HPDE6-E6E7 (cell line): ENCODE measurements at regions not wholly inside any gene's neighbourhood (a gene's known extent, or its start where the extent isn't known, plus 50 kb on each side); places are given as distances from the start of the nearest gene placed in this dataset.
"Not testable (repeated sequence)": the region's sequence is repeated elsewhere in the genome, so short reads cannot be mapped to it uniquely, and the experiment has no call there.

Experiments
- DNase-seq: peaks from one replicate; pipeline ENCODE4 v3.0.0; 2011; ENCODE audit warnings: missing footprints; ENCODE audit errors: extremely low spot score

DNA sequence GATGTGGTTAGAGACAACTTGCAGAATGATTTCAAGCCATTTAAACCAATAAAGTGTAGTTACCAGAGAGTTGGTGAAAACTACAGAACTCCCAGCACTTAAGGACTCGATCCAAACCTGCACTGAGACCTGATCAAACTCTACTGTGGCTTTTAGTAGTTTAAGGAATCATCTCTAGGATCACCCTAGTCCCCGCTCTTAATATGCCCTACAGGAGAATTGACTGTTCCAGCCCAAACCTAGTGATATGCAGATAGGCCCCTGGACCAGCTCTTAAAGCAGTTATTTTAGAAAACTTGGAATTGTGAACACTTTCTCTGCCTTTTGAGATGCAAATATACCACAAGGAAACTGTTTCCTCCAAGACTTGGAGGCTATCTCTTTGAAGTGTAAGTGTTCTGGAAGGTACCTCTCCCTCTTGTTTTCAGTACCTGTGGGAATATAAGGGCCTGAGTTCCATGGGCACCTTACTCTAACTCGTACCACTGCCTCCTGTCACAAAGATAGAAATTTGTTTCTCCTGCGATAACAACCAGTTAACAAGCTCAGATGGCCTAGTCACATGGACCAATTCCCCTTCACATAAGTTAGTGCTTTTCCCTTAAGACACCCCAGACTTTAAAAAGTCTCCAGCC, 1367.2 kb upstream of the SLC39A10 start:
- no peak for DNase-seq

DNA sequence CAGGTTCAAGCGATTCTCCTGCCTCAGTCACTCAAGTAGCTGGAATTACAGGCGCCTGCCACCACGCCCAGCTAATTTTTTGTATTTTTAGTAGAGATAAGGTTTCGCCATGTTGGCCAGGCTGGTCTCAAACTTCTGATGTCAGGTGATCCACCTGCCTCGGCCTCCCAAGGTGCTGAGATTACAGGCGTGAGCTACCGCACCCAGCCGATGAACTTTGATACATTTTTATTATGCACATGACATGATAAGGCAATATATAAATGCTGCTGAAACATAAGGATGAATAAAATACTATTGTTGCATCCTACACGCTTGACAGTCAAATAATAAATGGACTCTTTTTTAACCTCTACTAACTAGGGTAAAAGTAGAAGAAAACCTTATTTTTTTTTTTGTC, 1380.4 kb upstream of the SLC39A10 start:
- not testable (repeated sequence) for DNase-seq

DNA sequence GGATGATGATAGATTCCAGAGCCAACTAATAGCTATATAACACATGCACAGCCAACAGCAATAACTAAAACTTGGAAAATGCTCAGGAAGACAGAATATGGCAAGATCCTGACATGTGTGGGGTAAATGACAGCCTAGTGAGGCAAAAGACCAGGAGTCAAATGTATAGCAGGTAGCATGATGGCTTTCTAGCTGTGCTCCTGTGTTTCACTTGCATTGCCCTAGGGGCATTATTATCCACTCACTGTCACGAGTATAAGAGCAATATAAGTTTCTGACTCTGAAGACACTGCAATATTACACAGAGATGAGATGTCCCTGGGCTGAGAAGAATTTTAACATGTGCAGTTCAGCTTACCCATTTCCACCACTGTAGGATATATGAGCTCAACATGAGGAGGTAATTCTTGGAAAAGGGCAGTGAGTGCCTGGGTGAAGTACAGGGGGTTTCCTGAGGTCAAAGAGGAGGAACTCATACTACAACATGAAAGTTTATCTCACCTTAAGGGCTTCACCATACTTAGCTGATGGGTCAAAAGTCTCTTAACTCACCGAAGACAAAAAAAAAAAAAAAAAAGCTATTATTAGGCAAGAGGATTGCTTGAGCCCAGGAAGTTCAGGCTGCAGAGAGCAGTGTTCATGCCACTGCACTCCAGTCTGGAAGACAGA, 1385.6 kb upstream of the SLC39A10 start:
- no peak for DNase-seq

DNA sequence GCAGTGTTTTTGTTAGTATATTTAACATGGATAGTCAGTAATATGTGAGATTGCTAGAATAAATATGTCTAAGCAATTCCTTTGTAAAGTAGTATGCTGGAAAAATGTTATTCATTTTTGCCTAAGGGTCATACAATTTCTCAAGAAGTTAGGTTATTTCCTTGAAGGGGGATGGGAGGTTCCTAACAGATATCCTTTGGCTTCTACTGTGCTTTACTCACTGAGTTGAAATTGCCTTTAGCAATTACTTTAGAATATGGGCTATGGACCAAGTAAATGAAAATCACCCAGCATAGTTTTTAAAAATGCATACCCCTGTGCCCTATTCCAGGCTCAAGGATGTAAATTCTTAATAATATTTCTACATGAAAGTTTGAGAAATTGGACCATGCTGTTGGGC, 1386.4 kb upstream of the SLC39A10 start:
- DNase-seq = no peak

DNA sequence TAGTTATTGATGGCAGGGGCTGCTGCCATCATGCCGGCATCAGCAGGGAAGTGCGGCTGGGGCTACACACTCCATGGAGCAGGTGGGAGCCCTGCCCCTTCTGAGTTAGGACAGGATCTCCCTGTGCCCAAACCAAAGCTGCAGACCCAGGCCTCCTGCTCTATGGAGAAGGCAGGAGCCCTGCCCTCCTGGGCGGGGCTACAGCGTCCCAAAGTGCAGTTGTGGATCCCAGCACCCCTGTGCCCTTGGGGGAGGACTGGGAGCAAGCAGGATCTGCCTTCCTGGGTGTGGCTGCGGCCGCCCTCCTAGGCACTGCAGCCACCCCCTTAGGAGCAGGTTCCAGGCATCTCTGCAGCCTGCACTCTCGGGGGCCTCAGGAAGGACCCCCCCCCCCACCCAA, 1392.4 kb upstream of the SLC39A10 start:
- no peak for DNase-seq

DNA sequence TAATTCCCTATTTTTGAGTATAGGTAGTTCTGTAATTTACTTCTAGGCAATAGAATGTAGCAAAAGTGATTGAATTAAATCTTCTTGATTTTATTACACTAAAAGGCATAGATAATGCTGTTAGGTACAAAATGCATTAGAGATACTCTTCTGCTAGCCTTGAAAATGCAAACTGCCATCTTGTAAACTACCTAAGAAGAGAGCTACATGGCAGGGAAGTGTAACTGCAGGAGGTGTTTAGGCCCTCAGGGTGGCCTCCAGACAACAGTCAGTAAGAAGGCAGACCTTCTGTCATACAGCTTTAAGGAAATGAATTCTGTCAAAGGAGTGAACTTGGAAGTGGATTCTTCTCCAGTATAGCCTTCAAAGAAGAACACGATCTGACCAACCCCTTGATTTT, 1396.8 kb upstream of the SLC39A10 start:
- no peak for DNase-seq

DNA sequence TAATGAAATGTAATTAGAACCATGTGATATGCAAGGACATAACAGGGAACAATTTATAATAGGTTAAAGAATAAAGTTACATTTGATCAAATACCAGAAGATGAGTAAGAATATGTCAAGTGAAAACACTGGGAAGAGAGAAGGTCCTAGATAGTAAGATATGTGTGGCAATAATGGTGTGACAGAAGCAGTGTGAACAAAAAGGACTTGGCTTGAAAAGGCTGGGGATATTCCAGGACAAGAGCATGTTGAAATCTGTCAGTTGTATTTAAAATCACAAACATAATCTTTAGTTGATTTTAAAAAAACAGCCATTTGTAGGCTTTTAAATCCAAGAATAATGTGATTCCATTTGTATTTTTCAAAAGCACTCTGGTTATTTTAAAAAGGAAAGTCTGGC, 1399.9 kb upstream of the SLC39A10 start:
- DNase-seq = no peak

DNA sequence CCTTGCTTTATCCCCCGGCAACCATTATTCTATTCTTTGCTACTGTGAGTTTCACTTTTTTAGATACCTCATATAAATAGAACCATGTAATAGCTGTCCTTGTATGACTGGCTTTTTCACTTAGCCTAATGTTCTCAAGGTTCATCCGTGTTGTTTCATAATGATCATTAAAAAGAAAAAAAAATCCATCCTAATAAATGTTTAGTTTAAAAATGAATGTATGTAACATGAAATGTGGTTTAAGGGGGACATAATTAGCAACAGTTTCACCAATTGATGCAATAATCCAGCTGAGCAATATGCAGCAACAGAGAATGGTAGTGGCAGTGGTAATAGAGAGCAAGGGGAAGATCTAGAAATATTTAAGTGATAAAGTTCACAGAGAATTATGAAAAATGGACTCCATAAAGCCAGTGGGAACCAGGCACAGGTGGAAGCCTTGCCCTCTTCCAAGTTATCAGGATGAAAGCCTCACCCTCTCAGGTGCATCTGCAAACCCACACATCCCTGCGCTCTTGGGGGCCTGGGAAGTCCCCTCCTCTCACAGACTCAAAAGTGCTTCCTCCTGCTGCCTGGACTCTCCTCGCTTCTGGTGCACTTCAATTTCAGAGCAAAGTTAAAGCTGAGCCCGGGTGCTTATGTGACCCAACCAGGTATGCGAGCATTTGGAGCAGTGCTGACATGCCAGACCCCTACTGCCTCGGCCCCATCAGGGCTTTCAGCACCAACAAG, 1403.3 kb upstream of the SLC39A10 start:
- DNase-seq = no peak

DNA sequence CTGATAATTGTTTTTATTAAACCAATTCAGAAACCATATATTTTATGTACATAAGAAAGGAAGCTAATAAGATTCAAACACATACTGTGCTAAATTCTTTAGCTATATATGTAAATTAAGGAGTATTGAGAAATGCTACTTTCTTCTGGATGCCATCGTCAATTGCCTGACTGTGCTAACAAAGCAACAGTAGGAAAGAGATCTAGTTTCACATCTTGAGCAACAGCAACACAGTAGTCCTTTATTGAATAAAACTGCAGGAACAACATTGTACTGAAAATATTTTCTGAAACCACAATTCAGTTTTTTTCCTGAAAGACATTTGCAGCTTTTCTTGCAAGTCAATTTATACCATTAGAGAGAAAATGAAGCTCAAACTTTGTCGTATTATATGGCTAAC, 1404.9 kb upstream of the SLC39A10 start:
- DNase-seq = no peak

DNA sequence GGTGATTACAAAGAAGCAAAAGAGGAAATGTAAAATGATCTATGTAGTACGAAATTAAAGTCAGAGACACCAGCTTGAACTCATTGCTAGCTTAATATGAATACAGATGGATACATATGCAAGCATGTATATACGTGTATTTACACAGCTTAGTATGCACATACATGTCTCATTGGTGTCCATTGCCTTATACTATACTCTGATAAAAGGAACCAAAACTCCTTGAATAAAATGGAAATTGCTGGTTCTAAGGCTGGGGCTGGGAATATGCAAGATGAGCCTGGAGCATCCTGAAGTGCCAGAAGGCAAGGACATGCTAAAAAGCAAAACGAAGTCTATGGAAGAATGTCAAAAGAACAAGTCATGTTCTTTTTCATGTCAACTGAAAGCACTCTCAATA, 1424.4 kb upstream of the SLC39A10 start:
- no peak for DNase-seq

DNA sequence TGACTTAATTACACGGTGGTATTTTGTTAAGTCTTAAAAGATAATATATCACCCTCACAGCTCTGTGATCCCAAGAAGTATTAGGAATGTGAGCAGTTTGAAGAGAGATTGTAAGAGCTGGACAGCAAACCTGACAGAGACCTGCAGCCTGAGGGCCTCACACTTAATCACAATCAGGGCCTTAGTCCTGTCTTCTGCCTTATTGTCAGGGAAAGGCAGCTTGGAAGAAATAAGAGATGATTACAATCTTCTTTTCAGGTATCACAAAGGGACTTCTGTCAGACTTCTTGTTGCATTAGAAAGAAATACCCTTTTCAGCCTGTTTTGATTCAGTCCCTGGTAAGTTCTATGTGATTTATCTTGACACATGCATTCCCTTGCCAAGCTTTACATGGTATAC, 1433.8 kb upstream of the SLC39A10 start:
- no peak for DNase-seq

DNA sequence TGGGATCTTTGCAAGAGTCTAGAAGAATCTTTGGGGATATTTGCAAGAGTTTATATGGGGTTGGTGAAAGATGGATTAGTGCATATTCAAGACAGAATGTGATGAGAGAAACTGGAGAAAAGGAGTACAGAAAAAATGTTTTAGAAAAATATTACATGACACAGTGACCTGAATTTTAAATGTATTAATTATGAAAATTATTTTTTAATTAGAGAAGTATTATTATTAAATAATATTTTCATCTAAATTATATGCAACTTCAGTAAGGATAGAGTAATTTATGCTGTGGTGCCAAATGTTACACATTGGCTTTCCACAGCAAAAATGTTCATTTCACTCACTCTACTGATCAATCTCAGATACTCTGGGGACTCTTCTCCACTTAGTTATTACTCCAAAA, 1442.8 kb upstream of the SLC39A10 start:
- no peak for DNase-seq

DNA sequence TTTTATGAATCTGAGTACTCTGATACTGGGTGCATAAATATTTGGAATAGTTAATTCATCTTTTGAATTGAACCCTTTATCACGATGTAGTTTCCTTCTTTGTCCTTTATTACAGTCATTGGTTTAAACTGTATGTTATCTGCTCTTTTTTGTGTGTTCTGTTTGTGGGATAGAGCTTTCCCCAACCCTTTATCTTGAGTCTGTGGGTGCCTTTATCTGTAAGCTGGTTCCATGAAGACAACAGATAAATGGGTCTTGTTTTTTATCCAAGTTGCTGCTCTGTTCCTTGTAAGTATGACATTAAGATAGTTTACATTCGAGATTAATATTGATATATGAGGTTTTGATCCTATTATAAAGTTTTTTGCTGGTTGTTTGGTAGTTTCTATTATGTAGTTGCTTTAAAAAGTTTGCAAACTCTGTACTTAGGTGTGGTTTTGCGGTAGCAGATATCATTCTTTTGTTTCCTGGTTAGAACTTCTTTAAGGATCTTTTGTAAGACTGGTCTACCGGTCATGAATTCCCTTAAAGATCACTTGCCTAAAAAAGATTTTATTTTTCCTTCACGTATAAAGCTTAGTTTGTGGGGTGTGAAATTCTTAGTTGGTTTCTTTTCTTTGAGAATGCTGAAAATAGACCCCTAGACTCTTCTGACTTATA, 1451.3 kb upstream of the SLC39A10 start:
- DNase-seq = no peak

DNA sequence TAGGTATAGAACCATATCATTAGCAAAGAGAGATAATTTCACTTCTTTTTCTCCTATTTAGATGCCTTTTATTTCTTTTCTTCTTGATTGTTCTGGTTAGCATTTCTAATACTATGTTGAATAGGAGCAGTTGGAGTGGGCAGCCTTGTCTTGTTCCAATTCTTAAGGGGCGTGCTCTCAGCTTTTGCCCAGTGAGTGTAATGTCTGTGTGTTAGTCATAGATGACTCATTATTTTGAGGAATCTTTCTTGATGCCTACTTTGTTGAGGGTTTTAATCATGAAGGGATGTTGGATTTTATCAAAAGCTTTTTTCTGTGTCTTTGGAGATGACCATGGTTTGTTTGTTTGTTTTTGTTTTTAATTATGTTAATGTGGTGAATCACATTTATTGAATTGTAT, 1453.1 kb upstream of the SLC39A10 start:
- DNase-seq = no peak

DNA sequence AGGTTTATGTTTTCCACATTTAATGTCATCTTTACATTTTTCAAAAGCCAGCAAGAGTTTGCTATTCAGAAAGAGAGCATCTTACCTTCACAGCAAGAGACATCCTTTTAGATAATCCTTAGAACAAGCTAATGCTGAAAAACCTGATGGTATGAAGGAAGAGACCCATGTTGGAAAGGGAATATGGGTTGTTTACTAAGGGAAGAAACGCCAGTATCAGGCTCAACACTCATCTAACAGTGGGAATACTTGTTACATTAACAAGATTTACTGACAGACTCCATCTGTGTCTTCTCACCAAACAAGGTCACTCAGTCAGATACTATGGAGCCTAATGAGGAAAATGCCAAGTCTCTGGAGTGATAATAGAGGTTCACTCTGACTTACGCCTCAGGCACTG, 1474.1 kb upstream of the SLC39A10 start:
- DNase-seq = no peak

DNA sequence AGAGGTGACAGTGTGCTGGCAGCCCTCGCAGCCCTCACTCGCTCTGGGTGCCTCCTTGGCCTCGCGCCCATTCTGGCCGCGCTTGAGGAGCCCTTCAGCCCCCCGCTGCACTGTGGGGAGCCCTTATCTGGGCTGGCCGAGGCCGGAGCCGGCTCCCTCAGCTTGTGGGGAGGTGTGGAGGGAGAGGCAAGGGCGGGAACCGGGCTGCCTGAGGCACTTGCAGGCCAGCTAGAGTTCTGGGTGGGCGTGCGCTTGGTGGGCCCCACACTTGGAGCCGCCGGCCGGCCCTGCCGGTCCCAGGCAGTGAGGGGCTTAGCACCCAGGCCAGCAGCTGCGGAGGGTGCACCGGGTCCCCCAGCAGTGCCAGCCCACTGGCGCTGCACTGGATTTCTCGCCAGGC, 1480.9 kb upstream of the SLC39A10 start:
- DNase-seq = no peak

DNA sequence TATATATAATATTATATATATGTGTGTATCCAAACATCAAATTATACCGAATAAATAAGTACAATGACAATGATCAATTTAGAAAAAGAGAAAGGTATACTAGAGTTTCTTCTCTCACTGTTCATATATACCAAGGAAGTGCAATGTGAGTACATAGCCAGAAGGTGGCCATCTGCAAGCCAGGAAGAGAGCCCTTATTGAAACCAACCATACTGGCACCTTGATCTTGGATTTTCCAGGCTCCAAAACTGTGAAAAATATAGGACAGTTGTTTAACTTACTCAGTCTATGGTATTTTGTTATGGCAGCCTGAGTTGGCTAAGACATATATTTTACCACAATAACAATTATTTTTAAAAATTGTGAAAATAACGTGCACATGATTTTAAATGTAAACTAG, 1490.2 kb upstream of the SLC39A10 start:
- DNase-seq = no peak

DNA sequence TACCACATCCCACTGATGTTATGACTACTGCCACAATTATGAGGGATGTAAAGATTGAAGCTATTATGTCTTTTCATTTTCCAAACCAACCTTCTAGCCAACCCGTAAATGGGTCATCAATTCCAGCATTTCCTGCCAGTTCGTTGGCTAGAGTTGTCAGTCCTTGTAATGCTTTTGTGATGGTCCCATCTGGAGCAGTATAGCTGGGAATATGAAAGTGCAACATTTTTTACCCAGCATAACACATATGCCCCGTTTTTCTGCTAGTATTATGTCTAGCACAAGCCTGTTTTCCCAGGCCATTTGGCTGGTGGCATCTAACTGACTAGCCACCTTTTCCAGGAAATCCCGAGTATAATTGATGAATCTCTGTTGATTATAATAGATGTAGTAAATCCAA, 1501.6 kb upstream of the SLC39A10 start:
- DNase-seq = no peak

DNA sequence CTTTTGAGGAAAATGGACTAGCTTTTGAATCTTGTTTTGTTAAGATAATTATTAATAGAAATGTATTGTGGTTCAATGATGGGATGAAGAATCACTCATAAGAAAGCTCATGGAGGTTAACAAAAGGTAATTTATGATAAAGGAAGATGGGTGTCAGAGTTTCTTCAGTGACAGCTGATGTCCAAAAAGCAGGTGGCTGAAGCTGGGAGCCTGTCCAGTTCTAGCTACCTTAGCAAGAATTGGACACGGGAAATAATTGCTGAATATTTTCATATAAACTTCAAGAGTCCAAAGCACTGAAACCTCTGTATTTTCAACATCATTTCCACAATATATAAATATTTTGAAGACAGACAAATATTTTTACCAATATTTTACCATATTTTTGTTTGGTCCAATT, 1505.8 kb upstream of the SLC39A10 start:
- no peak for DNase-seq

DNA sequence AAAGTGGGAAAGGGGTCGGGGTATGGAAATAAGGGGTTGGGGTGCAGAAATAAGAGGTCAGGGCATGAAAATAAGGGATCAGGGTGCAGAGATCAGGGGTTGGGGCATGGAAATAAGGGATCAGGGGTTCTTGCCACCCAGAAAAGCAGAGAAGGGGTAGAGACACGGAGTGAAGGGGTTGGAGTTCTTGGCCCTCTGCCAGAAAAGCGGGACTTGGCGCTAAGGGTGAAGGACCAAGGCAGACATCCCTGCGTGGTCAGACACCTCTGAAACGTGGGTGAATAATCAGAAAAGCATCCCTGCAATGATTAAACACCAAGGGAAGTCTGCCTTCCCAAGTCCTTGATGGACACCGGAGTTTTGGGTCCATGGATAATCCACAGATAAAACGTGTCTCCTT, 1521.6 kb upstream of the SLC39A10 start:
- no peak for DNase-seq

DNA sequence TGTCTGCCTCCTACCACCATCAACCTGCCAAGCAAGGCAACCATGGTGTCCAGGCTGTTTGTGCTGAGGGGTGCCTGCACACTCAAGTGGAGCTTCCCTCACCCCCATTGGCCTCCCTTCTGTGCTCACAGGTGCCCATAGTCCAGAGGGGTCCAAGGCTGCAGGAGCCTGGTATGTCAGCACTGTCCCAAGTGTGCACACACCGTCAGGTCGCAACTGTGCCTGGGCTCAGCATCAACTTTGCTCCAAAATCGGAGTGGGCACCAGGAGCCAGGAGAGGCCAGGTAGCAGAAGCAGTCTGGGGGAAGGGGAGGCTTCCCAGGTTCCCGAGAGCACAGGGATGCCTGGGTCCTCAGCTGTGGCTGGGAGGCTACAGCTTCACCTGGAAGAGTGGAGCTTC, 1528.2 kb upstream of the SLC39A10 start:
- no peak for DNase-seq

DNA sequence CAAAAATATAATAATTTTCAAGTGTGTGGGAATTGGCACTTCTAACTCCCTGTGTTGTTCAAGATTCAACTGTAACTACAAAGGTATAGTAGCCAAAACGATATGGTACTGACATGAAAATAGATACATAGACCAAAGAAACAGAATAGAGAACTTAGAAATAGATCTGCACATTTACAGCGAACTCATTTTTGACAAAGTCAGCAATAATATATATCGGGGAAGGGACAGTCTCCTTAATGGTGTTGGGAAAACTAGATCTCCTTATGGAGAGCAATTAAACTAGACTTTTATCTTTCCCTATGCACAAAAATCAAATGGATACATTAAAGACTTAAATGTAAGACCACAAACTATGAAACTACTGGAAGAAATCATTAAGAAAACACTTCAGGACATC, 1530.6 kb upstream of the SLC39A10 start:
- DNase-seq = no peak

DNA sequence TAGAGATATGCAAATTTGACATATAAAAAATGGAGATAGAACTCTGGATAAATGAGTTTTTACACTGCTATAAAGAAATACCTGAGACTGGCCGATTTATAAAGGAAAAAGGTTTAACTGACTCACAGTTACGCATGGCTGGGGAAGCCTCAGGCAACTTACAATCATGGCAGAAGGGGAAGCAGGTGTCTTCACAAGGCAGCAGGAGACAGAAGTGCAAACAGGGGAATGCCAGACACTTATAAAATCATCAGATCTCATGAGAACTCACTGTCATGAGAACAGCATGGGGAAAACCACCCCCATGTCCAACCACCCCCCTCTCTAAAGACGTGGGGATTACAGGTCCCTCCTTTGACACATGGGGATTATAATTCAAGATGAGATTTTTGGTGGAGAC, 1540.2 kb upstream of the SLC39A10 start:
- no peak for DNase-seq
